ENCODE measurements at regions not wholly inside any gene's neighbourhood (a gene's known extent, or its start where the extent isn't known, plus 50 kb on each side); places are given as distances from the start of the nearest gene placed in this dataset.

DNA sequence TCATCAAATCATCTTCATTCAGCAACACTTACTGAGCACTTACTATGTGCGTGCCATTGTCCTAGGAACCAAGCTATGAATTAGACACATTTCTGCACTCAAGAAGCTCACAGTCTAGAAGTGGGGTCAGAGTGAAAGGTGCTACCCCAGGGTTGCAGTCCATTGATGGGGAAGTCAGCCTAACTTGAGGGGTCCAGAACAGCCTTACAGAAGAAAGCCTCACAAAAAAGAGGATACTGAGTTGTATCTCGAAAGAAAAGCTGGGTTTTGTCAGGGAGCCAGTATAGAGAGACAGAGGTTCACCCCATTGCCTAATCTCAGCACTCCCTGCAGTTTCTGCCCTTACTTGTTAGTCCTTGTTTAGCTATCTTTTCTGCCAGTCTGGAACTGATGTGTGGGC lies 153.1 kb upstream of the JUN start:
- TF ChIP-seq POLR2A (IDR thresholded peaks at IDR 0.05): no peak
- TF ChIP-seq, protein P1, sequence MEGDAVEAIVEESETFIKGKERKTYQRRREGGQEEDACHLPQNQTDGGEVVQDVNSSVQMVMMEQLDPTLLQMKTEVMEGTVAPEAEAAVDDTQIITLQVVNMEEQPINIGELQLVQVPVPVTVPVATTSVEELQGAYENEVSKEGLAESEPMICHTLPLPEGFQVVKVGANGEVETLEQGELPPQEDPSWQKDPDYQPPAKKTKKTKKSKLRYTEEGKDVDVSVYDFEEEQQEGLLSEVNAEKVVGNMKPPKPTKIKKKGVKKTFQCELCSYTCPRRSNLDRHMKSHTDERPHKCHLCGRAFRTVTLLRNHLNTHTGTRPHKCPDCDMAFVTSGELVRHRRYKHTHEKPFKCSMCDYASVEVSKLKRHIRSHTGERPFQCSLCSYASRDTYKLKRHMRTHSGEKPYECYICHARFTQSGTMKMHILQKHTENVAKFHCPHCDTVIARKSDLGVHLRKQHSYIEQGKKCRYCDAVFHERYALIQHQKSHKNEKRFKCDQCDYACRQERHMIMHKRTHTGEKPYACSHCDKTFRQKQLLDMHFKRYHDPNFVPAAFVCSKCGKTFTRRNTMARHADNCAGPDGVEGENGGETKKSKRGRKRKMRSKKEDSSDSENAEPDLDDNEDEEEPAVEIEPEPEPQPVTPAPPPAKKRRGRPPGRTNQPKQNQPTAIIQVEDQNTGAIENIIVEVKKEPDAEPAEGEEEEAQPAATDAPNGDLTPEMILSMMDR (IDR thresholded peaks at IDR 0.05): no peak
